HG03064 (cell line): ENCODE measurements at regions not wholly inside any gene's neighbourhood (a gene's known extent, or its start where the extent isn't known, plus 50 kb on each side); places are given as distances from the start of the nearest gene placed in this dataset.

ENCODE experiments used
- ATAC-seq: cut with Tn5 transposase; IDR thresholded peaks from one replicate; pipeline ENCODE4 v1.9.1; 2021; ENCODE audit warnings: low read depth; ENCODE audit not compliant: unreplicated experiment

GRCh38 chr21:27715131-27715530, 748.2 kb upstream of the ADAMTS5 start:
- no peak for ATAC-seq

GRCh38 chr21:27713154-27714109, 746.5 kb upstream of the ADAMTS5 start:
- ATAC-seq = no peak

- ATAC-seq = no peak
Measured at GRCh38 chr21:27704567-27705166, 737.8 kb upstream of the ADAMTS5 start.

GRCh38 chr21:27703791-27704190, 736.9 kb upstream of the ADAMTS5 start:
- ATAC-seq = no peak

- ATAC-seq = no peak
Measured at GRCh38 chr21:27700974-27701614, 734.2 kb upstream of the ADAMTS5 start.

- ATAC-seq = no peak
Measured at GRCh38 chr21:27695246-27695645, 728.4 kb upstream of the ADAMTS5 start.

GRCh38 chr21:27694667-27695066, 727.8 kb upstream of the ADAMTS5 start:
- no peak for ATAC-seq

GRCh38 chr21:27693376-27693775, 726.5 kb upstream of the ADAMTS5 start:
- ATAC-seq = no peak

GRCh38 chr21:27691516-27691915, 724.6 kb upstream of the ADAMTS5 start:
- no peak for ATAC-seq

- ATAC-seq = no peak
Measured at GRCh38 chr21:27691006-27691405, 724.1 kb upstream of the ADAMTS5 start.

GRCh38 chr21:27690426-27690825, 723.5 kb upstream of the ADAMTS5 start:
- no peak for ATAC-seq

GRCh38 chr21:27688773-27689172, 721.9 kb upstream of the ADAMTS5 start:
- no peak for ATAC-seq

- ATAC-seq = no peak
Measured at GRCh38 chr21:27683292-27683691, 716.4 kb upstream of the ADAMTS5 start.

GRCh38 chr21:27681841-27682240, 715.0 kb upstream of the ADAMTS5 start:
- ATAC-seq = no peak

GRCh38 chr21:27681038-27681437, 714.1 kb upstream of the ADAMTS5 start:
- no peak for ATAC-seq

GRCh38 chr21:27680181-27680580, 713.3 kb upstream of the ADAMTS5 start:
- ATAC-seq = no peak

GRCh38 chr21:27678511-27678910, 711.6 kb upstream of the ADAMTS5 start:
- ATAC-seq = no peak

GRCh38 chr21:27677546-27677945, 710.7 kb upstream of the ADAMTS5 start:
- no peak for ATAC-seq

GRCh38 chr21:27675306-27675705, 708.4 kb upstream of the ADAMTS5 start:
- ATAC-seq = no peak

GRCh38 chr21:27674041-27674615, 707.2 kb upstream of the ADAMTS5 start:
- no peak for ATAC-seq

- ATAC-seq = no peak
Measured at GRCh38 chr21:27673581-27673980, 706.7 kb upstream of the ADAMTS5 start.
